GM12878 (cell line): ENCODE measurements at regions not wholly inside any gene's neighbourhood (a gene's known extent, or its start where the extent isn't known, plus 50 kb on each side); places are given as distances from the start of the nearest gene placed in this dataset.

ENCODE experiments used
- ATAC-seq: fragments of 200-7000 bp; cut with Tn5 transposase; 3 replicates; pipeline ENCODE4 v1.9.1; 2020; ENCODE audit warnings: mild to moderate bottlenecking, moderate library complexity
- BruUV-seq: library from RNA; stranded (reverse); fragments of 400-500 nt; replicated peaks from 2 replicates; lab custom pipeline; 2021; lab: Mats Ljungman, UMichigan
- CTCF ChIA-PET: fragments of 300-600 bp; sonication (Branson Sonifier 250); formaldehyde crosslinking; extraction: SDS; loops from one replicate; lab custom pipeline; 2021; ENCODE audit warnings: inconsistent platforms; lab: Yijun Ruan, JAX
- POLR2A ChIA-PET: fragments of 350-600 bp; formaldehyde crosslinking; extraction: SDS; loops from one replicate; lab custom pipeline; 2021; ENCODE audit warnings: inconsistent platforms; lab: Charles Lee
- RAD21 ChIA-PET: fragments of 300-600 bp; sonication (Branson Sonifier 250); formaldehyde crosslinking; loops from one replicate; lab custom pipeline; 2023; ENCODE audit warnings: antibody characterized with exemption; ENCODE audit not compliant: unreplicated experiment; lab: Charles Lee
- SMC1A ChIA-PET: fragments of 300-600 bp; sonication (Branson Sonifier 250); formaldehyde crosslinking; loops from one replicate; lab custom pipeline; 2023; ENCODE audit not compliant: unreplicated experiment, uncharacterized antibody; lab: Charles Lee
- DNase-seq: peaks from one replicate; pipeline ENCODE4 v3.0.0-alpha.2; 2011; ENCODE audit warnings: low read depth, low spot score
- FAIRE-seq: peaks from 3 replicates; lab custom pipeline; 2011; peaks lifted over from hg19 to GRCh38; lab: Jason Lieb, UNC
- H2AFZ ChIP-seq: 2 replicates; pipeline ENCODE4 v1.6.0; 2011; ENCODE audit warnings: low read depth, low read length, control low read depth; ENCODE audit not compliant: control insufficient read depth
- H3K27ac ChIP-seq: 2 replicates; pipeline ENCODE4 v1.5.1; 2011; ENCODE audit warnings: control low read depth; ENCODE audit not compliant: control insufficient read depth, insufficient read depth
- H3K27me3 ChIP-seq, 2 experiments: replicated peaks in 1 of 2; 2 replicates each; pipeline versions ENCODE4 v1.6.0 to v1.6.1; 2011; ENCODE audit warnings: low read length in 1 of 2; ENCODE audit not compliant: control insufficient read depth in 2 of 2, insufficient read depth in 2 of 2
- H3K36me3 ChIP-seq, 2 experiments: 2 replicates each; pipeline ENCODE4 v1.5.1; 2011; ENCODE audit warnings: low read length in 1 of 2; ENCODE audit not compliant: control insufficient read depth in 2 of 2, insufficient read depth in 2 of 2
- H3K4me1 ChIP-seq: 2 replicates; pipeline ENCODE4 v1.6.1; 2011; ENCODE audit warnings: mild to moderate bottlenecking, low read length, moderate library complexity, mixed read lengths; ENCODE audit not compliant: control insufficient read depth, insufficient read depth
- H3K4me2 ChIP-seq: 2 replicates; pipeline ENCODE4 v1.6.0; 2011; ENCODE audit warnings: control low read depth; ENCODE audit not compliant: control insufficient read depth, insufficient read depth
- H3K4me3 ChIP-seq: fragments of 200-600 bp; sonication (generic); 2 replicates; pipeline ENCODE4 v1.5.1; 2016
- H3K79me2 ChIP-seq: 2 replicates; pipeline ENCODE4 v1.6.0; 2011; ENCODE audit warnings: low read length; ENCODE audit not compliant: control insufficient read depth, insufficient read depth
- H3K9ac ChIP-seq: 2 replicates; pipeline ENCODE4 v1.8.0; 2011; ENCODE audit warnings: low read length, control low read depth, mixed read lengths; ENCODE audit not compliant: control insufficient read depth, insufficient read depth
- H3K9me3 ChIP-seq: replicated peaks from 3 replicates; pipeline ENCODE4 v1.5.1; 2011; ENCODE audit warnings: mild to moderate bottlenecking, low read length; ENCODE audit not compliant: control insufficient read depth, insufficient read depth
- H4K20me1 ChIP-seq: 2 replicates; pipeline ENCODE4 v1.6.0; 2011; ENCODE audit not compliant: control insufficient read depth, insufficient read depth
- EED ChIP-seq: sonication (generic); IDR thresholded peaks from 2 replicates; pipeline ENCODE4 v1.6.1; 2016; ENCODE audit warnings: antibody characterized with exemption, low read depth
- ESRRA ChIP-seq: IDR thresholded peaks from 2 replicates; pipeline ENCODE4 v1.6.1; 2012; ENCODE audit warnings: mild to moderate bottlenecking, low read length, improper control_type of control experiment
- GATAD2B ChIP-seq: fragments of 450-650 bp; conservative IDR thresholded peaks from 2 replicates; pipeline ENCODE4 v1.6.1; 2017; ENCODE audit warnings: low read depth, mild to moderate bottlenecking, moderate library complexity
- KAT2A ChIP-seq: conservative IDR thresholded peaks from 2 replicates; pipeline ENCODE4 v1.6.1; 2011; ENCODE audit warnings: low read depth, low read length; ENCODE audit not compliant: control insufficient read depth
- LARP7 ChIP-seq: fragments of 450-650 bp; IDR thresholded peaks from 2 replicates; pipeline ENCODE4 v1.6.1; 2017; ENCODE audit warnings: mild to moderate bottlenecking
- RAD51 ChIP-seq: fragments of 450-650 bp; IDR thresholded peaks from 2 replicates; pipeline ENCODE4 v1.6.1; 2016; ENCODE audit warnings: moderate library complexity, mild to moderate bottlenecking, inconsistent platforms
- SUPT20H ChIP-seq: IDR thresholded peaks from 2 replicates; pipeline ENCODE4 v1.6.1; 2011; ENCODE audit warnings: low read depth, mild to moderate bottlenecking, low read length, moderate library complexity, borderline replicate concordance; ENCODE audit not compliant: control insufficient read depth
- TBL1XR1 ChIP-seq: IDR thresholded peaks from 2 replicates; pipeline ENCODE4 v1.6.1; 2012; ENCODE audit warnings: low read depth, low read length, improper control_type of control experiment
- WGBS: methylation state at CpG from one replicate; pipeline ENCODE4 v1.1.6; 2016; ENCODE audit warnings: low lambda C conversion rate; ENCODE audit not compliant: insufficient replicate concordance, insufficient coverage; ENCODE audit errors: missing lambda C conversion rate; 5-methylcytosine and 5-hydroxymethylcytosine counted together
- in situ Hi-C: fragments of 300-500 bp; cut with MboI; formaldehyde crosslinking; loops from 9 replicates; pipeline ENCODE4 v1.14.3; 2018; ENCODE audit warnings: mixed read lengths
- intact Hi-C: fragments of 100-400 bp; cut with micrococcal nuclease; formaldehyde crosslinking; loops from one replicate; pipeline ENCODE4 v1.14.2; 2022; ENCODE audit not compliant: unreplicated experiment
- TF ChIP-seq, protein P1 (sequence below): fragments of 150-350 bp; IDR thresholded peaks from 2 replicates; pipeline ENCODE4 v1.6.1; 2016; ENCODE audit warnings: low read depth, low read length
- TF ChIP-seq, protein P2 (sequence below): fragments of 450-650 bp; IDR thresholded peaks from 2 replicates; pipeline ENCODE4 v1.6.1; 2017; ENCODE audit warnings: mild to moderate bottlenecking, moderate library complexity

DNA sequence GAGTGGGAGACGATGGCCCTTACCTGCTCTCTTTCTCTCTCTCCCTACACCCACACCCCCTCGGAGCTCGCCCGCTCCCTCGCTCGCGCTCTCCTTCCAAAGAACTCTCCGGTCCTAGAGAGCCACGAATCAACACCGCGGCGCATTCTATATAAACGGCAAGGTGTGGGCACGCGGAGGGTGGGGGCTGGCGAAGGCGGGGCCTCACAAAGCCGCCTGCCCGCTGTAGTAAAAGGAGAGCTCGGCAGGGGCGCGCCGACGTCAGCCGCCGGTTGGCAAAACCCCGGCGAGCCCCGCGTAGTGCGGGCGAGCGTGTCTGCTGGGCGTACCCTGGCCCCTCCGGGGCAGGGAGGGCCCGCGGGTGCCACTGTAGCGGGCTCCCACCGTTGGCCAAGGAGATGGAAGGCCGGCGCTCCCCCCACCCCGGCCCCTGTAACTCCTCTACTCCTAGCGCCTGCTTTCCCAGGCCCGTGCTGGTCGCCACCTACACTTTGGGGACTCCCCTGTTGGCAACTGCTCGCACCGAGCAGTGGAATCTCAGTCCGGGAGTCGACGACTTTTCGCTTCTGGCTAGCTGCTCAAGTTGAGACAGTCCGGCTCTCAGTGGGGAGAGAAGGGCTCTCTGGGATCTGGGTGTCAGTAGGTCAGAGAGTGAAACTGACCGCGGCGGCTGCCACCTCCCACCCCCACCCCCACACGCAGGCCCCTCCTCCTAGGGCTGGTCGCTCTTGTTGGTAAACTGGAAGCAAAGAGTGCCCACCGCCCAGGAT, 325.5 kb upstream of the F9 start:
- H3K27me3 ChIP-seq = peaks cover 0 to 6% of the 10 kb centered on the region in 2 experiments; a peak in 1 of 4 replicates
- H3K4me2 ChIP-seq = peak overlapping the region; percentile 48; the same call in 1 of the 2 replicates
- no TSS peak for BruUV-seq
- ChIA-PET CTCF (no interaction called here), SMC1A (no interaction called here), RAD21 (no interaction called here), POLR2A (no interaction called here)
- ATAC-seq (peak; percentile 54; the same call in 2 of the 3 replicates), FAIRE-seq (no peak), DNase-seq (no peak)
- H3K4me1 ChIP-seq = no peaks in the 10 kb centered on the region
- H3K79me2 ChIP-seq = no peaks in the 10 kb centered on the region
- in situ Hi-C loops (no loop called here), intact Hi-C loops (no loop called here)
- TF ChIP-seq ESRRA (no peak), RAD51 (no peak), EED (no peak), TBL1XR1 (no peak), SUPT20H (no peak), GATAD2B (no peak), KAT2A (no peak), LARP7 (no peak)
- TF ChIP-seq, protein P1, sequence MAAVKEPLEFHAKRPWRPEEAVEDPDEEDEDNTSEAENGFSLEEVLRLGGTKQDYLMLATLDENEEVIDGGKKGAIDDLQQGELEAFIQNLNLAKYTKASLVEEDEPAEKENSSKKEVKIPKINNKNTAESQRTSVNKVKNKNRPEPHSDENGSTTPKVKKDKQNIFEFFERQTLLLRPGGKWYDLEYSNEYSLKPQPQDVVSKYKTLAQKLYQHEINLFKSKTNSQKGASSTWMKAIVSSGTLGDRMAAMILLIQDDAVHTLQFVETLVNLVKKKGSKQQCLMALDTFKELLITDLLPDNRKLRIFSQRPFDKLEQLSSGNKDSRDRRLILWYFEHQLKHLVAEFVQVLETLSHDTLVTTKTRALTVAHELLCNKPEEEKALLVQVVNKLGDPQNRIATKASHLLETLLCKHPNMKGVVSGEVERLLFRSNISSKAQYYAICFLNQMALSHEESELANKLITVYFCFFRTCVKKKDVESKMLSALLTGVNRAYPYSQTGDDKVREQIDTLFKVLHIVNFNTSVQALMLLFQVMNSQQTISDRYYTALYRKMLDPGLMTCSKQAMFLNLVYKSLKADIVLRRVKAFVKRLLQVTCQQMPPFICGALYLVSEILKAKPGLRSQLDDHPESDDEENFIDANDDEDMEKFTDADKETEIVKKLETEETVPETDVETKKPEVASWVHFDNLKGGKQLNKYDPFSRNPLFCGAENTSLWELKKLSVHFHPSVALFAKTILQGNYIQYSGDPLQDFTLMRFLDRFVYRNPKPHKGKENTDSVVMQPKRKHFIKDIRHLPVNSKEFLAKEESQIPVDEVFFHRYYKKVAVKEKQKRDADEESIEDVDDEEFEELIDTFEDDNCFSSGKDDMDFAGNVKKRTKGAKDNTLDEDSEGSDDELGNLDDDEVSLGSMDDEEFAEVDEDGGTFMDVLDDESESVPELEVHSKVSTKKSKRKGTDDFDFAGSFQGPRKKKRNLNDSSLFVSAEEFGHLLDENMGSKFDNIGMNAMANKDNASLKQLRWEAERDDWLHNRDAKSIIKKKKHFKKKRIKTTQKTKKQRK = no peak
- TF ChIP-seq, protein P2, sequence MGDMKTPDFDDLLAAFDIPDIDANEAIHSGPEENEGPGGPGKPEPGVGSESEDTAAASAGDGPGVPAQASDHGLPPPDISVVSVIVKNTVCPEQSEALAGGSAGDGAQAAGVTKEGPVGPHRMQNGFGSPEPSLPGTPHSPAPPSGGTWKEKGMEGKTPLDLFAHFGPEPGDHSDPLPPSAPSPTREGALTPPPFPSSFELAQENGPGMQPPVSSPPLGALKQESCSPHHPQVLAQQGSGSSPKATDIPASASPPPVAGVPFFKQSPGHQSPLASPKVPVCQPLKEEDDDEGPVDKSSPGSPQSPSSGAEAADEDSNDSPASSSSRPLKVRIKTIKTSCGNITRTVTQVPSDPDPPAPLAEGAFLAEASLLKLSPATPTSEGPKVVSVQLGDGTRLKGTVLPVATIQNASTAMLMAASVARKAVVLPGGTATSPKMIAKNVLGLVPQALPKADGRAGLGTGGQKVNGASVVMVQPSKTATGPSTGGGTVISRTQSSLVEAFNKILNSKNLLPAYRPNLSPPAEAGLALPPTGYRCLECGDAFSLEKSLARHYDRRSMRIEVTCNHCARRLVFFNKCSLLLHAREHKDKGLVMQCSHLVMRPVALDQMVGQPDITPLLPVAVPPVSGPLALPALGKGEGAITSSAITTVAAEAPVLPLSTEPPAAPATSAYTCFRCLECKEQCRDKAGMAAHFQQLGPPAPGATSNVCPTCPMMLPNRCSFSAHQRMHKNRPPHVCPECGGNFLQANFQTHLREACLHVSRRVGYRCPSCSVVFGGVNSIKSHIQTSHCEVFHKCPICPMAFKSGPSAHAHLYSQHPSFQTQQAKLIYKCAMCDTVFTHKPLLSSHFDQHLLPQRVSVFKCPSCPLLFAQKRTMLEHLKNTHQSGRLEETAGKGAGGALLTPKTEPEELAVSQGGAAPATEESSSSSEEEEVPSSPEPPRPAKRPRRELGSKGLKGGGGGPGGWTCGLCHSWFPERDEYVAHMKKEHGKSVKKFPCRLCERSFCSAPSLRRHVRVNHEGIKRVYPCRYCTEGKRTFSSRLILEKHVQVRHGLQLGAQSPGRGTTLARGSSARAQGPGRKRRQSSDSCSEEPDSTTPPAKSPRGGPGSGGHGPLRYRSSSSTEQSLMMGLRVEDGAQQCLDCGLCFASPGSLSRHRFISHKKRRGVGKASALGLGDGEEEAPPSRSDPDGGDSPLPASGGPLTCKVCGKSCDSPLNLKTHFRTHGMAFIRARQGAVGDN = no peak
- no peak overlapping the region for H2AFZ ChIP-seq
- H3K9ac ChIP-seq = no peak overlapping the region
- H3K27ac ChIP-seq = no peak overlapping the region
- H3K4me3 ChIP-seq = no peak overlapping the region
- peaks cover 1% of the 10 kb centered on the region; the same call in 1 of the 3 replicates for H3K9me3 ChIP-seq
- no peaks in the 10 kb centered on the region for H3K36me3 ChIP-seq
- WGBS = 52% methylated on average over 48 of the region's 58 CpGs
- H4K20me1 ChIP-seq = no peaks in the 10 kb centered on the region
